Natural killer cell treated with Interleukin-12 subunit alpha and Interleukin-12 subunit beta and Interleukin-15 and Interleukin-18, amount 100 ng/mL, for 72 hours (primary cell): ENCODE measurements at regions not wholly inside any gene's neighbourhood (a gene's known extent, or its start where the extent isn't known, plus 50 kb on each side); places are given as distances from the start of the nearest gene placed in this dataset.

Experiments used
- ATAC-seq, 2 donors: fragments of 150-1000 bp; cut with Tn5 transposase in 1 of 2; sonication (Bioruptor Pico), chemical (Tn5 transposase) in 1 of 2; 2 replicates each; pipeline ENCODE4 v1.10.0; 2021
- DNase-seq: peaks from one replicate; pipeline ENCODE4 v3.0.0; 2022; ENCODE audit warnings: low spot score
- H3K27ac Mint-ChIP-seq, 2 donors: 1 replicate in 1 of 2; 2 replicates in 1 of 2; pipeline ENCODE4 v1.8.0; 2022; ENCODE audit warnings: mixed read lengths in 2 of 2, mild to moderate bottlenecking in 1 of 2, moderate library complexity in 1 of 2
- H3K27me3 Mint-ChIP-seq, 2 donors: 1 replicate in 1 of 2; 2 replicates in 1 of 2; pipeline ENCODE4 v1.8.0; 2022; ENCODE audit warnings: mixed read lengths in 2 of 2
- H3K36me3 Mint-ChIP-seq: one replicate; pipeline ENCODE4 v1.8.0; 2022; ENCODE audit warnings: mixed read lengths
- H3K4me1 Mint-ChIP-seq, 2 donors: 1 replicate in 1 of 2; 2 replicates in 1 of 2; pipeline ENCODE4 v1.8.0; 2022; ENCODE audit warnings: low read depth in 2 of 2, mixed read lengths in 2 of 2, mild to moderate bottlenecking in 1 of 2
- H3K4me3 Mint-ChIP-seq: one replicate; pipeline ENCODE4 v1.8.0; 2022; ENCODE audit warnings: mixed read lengths
- H3K9me3 Mint-ChIP-seq: 2 replicates; pipeline ENCODE4 v1.8.0; 2022; ENCODE audit warnings: mixed read lengths

GRCh38 chr1:106680776-106681344 lies 375.6 kb upstream of the PRMT6 start:
- H3K4me1 Mint-ChIP-seq = no peaks in the 10 kb centered on the region
- ATAC-seq (no peak), DNase-seq (no peak)
- no peaks in the 10 kb centered on the region for H3K36me3 Mint-ChIP-seq
- no peak overlapping the region for H3K4me3 Mint-ChIP-seq
- no peaks in the 10 kb centered on the region for H3K27me3 Mint-ChIP-seq
- no peak overlapping the region for H3K27ac Mint-ChIP-seq
- peaks cover 17% of the 10 kb centered on the region for H3K9me3 Mint-ChIP-seq

GRCh38 chr1:106681939-106682522 lies 374.4 kb upstream of the PRMT6 start:
- Mint-ChIP-seq H3K27me3 (no peaks in the 10 kb centered on the region), H3K4me1 (no peaks in the 10 kb centered on the region), H3K9me3 (peaks cover 17% of the 10 kb centered on the region), H3K27ac (no peak overlapping the region), H3K36me3 (no peaks in the 10 kb centered on the region), H3K4me3 (no peak overlapping the region)
- DNase-seq = no peak
- no peak for ATAC-seq

- H3K9me3 Mint-ChIP-seq = peaks cover 21% of the 10 kb centered on the region
Observed at GRCh38 chr1:106688446-106688845, 368.0 kb upstream of the PRMT6 start.

GRCh38 chr1:106698660-106699059 lies 357.8 kb upstream of the PRMT6 start:
- Mint-ChIP-seq H3K27me3 (no peaks in the 10 kb centered on the region), H3K4me3 (no peak overlapping the region), H3K36me3 (no peaks in the 10 kb centered on the region), H3K9me3 (peaks cover 25% of the 10 kb centered on the region), H3K27ac (no peak overlapping the region), H3K4me1 (no peaks in the 10 kb centered on the region)
- ATAC-seq (no peak), DNase-seq (no peak)

More at GRCh38 chr1:106688446-106688845, 368.0 kb upstream of the PRMT6 start:
- Mint-ChIP-seq H3K27me3 (no peaks in the 10 kb centered on the region), H3K4me3 (no peak overlapping the region), H3K36me3 (no peaks in the 10 kb centered on the region), H3K4me1 (no peaks in the 10 kb centered on the region), H3K27ac (no peak overlapping the region)
- no peak for DNase-seq
- no peak for ATAC-seq

GRCh38 chr1:106699433-106699832 lies 357.0 kb upstream of the PRMT6 start:
- no peak overlapping the region for H3K4me3 Mint-ChIP-seq
- H3K4me1 Mint-ChIP-seq = no peaks in the 10 kb centered on the region
- no peak for DNase-seq
- no peak overlapping the region for H3K27ac Mint-ChIP-seq
- ATAC-seq = no peak
- H3K27me3 Mint-ChIP-seq = no peaks in the 10 kb centered on the region
- no peaks in the 10 kb centered on the region for H3K36me3 Mint-ChIP-seq
- peaks cover 29% of the 10 kb centered on the region for H3K9me3 Mint-ChIP-seq

DNA sequence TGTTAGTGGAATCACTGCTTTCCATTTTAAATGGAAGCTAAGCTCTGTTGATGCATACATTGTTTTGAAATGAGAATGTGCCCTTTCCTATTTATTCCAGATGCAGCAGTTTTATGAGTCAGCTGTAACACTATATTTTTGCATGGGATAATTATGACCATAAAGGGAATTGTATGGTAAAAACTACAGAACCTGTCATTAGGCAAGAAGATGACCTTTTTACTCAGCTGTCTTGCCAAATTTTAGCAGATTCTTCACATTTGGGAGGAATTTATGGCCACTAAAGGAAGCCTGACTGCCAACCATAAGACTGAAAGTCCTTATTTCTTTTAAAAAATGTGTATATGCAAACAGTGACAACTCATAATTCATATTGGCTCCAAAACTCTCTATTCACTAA lies 356.3 kb upstream of the PRMT6 start:
- H3K27ac Mint-ChIP-seq = no peak overlapping the region
- H3K9me3 Mint-ChIP-seq = peaks cover 29% of the 10 kb centered on the region
- no peaks in the 10 kb centered on the region for H3K27me3 Mint-ChIP-seq
- no peaks in the 10 kb centered on the region for H3K4me1 Mint-ChIP-seq
- H3K4me3 Mint-ChIP-seq = no peak overlapping the region
- DNase-seq = no peak
- no peaks in the 10 kb centered on the region for H3K36me3 Mint-ChIP-seq
- ATAC-seq = no peak

DNA sequence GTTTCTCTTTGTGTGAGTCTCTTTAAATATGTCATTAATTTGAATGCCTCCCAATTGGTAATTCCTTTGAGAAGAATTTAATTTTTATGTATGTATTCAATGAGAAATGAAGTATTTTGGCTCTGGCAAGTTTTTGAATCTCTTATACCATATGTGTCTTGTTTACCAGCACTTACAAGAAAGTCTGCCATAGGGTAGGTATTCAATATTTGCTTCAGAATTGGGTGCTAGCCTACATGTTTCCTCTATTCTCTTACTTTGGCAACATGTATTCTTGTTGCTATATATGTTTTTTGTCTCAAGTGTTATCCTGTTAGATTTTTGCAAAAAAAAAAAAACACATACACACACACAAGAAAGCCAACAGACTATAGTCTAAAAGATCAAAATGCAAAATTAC lies 350.5 kb upstream of the PRMT6 start:
- Mint-ChIP-seq H3K4me1 (no peaks in the 10 kb centered on the region), H3K4me3 (no peak overlapping the region), H3K27me3 (no peaks in the 10 kb centered on the region)

DNA sequence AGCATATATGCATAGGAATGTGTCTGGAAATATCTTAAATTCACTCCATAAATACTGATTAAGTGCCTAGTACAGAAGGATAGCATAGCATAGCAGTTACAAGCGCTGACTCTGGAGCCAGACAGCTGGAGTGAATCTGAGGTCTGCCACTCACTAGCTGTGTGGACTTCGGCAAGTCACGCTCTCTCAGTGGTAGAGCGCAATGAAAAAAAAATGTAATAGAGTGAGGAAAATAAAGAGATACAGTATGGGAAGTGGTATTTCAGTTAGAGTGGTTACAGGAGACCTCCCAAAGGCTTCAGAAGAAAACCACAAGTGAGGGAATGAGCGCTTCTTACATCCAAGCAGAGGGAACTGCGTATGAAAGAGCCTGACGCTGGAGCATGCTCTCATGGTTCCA lies 338.9 kb upstream of the PRMT6 start:
- Mint-ChIP-seq H3K4me3 (no peak overlapping the region), H3K9me3 (peaks cover 13% of the 10 kb centered on the region), H3K4me1 (no peaks in the 10 kb centered on the region), H3K27ac (no peak overlapping the region), H3K36me3 (no peaks in the 10 kb centered on the region), H3K27me3 (no peaks in the 10 kb centered on the region)
- DNase-seq (no peak), ATAC-seq (no peak)

More for the DNA sequence above, 350.5 kb upstream of the PRMT6 start:
- peaks cover 31% of the 10 kb centered on the region for H3K9me3 Mint-ChIP-seq
- no peak for DNase-seq
- no peak overlapping the region for H3K27ac Mint-ChIP-seq
- ATAC-seq = no peak
- H3K36me3 Mint-ChIP-seq = peaks cover 4% of the 10 kb centered on the region

DNA sequence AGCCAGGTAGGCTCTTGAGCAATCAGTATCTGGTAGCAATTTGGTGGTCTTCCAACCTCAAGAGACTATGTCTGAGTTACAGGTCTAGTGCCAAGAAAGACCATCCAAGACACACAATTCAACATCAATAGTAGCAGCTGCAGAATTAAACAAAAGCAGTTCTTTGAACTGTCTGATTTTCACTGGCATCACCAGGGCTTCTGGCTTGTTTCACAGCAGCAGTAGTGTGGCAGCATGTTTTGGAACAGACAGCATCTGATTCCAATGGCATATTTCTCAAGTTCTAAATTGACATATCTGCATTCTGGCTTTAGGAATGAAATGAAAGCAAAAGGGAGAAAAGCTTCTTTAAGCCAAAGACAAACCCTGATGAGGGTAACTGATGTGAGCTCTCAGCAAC lies 334.7 kb upstream of the PRMT6 start:
- no peak overlapping the region for H3K27ac Mint-ChIP-seq
- DNase-seq = no peak
- no peaks in the 10 kb centered on the region for H3K36me3 Mint-ChIP-seq
- peaks cover 6% of the 10 kb centered on the region for H3K9me3 Mint-ChIP-seq
- ATAC-seq = no peak
- H3K4me3 Mint-ChIP-seq = no peak overlapping the region
- H3K27me3 Mint-ChIP-seq = no peaks in the 10 kb centered on the region
- H3K4me1 Mint-ChIP-seq = no peaks in the 10 kb centered on the region

DNA sequence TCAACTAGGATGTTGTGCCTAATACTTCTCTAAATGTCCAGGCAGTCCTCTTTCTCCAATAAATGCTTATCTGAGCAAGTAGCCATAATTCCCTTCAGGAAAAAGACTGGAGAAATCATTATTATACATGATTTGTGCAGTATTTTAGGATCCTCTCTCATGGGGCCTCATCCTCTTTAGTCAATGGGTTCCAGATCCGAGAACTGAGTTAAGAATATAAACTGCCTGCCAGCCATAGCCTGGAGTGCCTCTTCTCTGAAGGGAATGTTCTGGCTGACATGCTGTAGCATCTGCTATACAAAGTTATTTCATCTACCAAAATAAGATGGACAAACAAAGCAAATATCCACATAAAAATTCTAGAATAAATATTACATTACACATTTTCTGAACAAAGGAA lies 334.0 kb upstream of the PRMT6 start:
- no peak overlapping the region for H3K27ac Mint-ChIP-seq
- no peak overlapping the region for H3K4me3 Mint-ChIP-seq
- DNase-seq (no peak), ATAC-seq (no peak)
- H3K4me1 Mint-ChIP-seq = no peaks in the 10 kb centered on the region
- H3K9me3 Mint-ChIP-seq = peaks cover 6% of the 10 kb centered on the region
- H3K36me3 Mint-ChIP-seq = no peaks in the 10 kb centered on the region
- H3K27me3 Mint-ChIP-seq = no peaks in the 10 kb centered on the region

DNA sequence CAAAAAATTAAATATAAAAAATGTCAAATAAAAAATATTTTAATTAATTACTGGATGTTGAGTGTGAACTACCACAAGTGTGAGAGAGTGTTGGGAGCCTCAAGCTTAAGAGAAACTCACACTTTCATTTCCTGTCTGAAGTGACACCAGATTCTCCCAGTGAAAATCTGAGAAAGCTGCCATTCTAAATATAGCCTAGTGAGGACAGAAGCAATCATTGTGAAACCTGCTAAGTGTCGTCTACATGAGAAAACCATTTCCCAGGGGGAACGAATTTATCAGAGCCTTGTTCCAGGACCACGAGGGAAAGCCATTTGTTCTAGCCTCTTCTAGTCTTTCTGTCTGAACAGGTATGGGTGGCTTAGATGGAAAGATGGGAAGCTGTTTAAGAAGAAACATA lies 329.3 kb upstream of the PRMT6 start:
- Mint-ChIP-seq H3K4me3 (no peak overlapping the region), H3K27ac (no peak overlapping the region), H3K36me3 (no peaks in the 10 kb centered on the region), H3K4me1 (no peaks in the 10 kb centered on the region), H3K9me3 (peaks cover 10% of the 10 kb centered on the region), H3K27me3 (no peaks in the 10 kb centered on the region)
- ATAC-seq = no peak
- DNase-seq = no peak

- no peaks in the 10 kb centered on the region for H3K27me3 Mint-ChIP-seq
- H3K4me3 Mint-ChIP-seq = no peak overlapping the region
- H3K4me1 Mint-ChIP-seq = no peaks in the 10 kb centered on the region
- ATAC-seq (no peak), DNase-seq (no peak)
- peaks cover 5% of the 10 kb centered on the region for H3K36me3 Mint-ChIP-seq
- no peak overlapping the region for H3K27ac Mint-ChIP-seq
- H3K9me3 Mint-ChIP-seq = peaks cover 12% of the 10 kb centered on the region
Observed at GRCh38 chr1:106746448-106747085, 309.9 kb upstream of the PRMT6 start.

- no peak for ATAC-seq
Observed at GRCh38 chr1:106747232-106747631, 309.2 kb upstream of the PRMT6 start.

GRCh38 chr1:106747791-106748190 lies 308.7 kb upstream of the PRMT6 start:
- Mint-ChIP-seq H3K4me1 (no peaks in the 10 kb centered on the region), H3K27me3 (no peaks in the 10 kb centered on the region), H3K27ac (no peak overlapping the region), H3K9me3 (peaks cover 12% of the 10 kb centered on the region), H3K36me3 (peaks cover 5% of the 10 kb centered on the region), H3K4me3 (no peak overlapping the region)
- DNase-seq (no peak), ATAC-seq (no peak)

More at GRCh38 chr1:106747232-106747631, 309.2 kb upstream of the PRMT6 start:
- H3K27me3 Mint-ChIP-seq = no peaks in the 10 kb centered on the region
- no peaks in the 10 kb centered on the region for H3K4me1 Mint-ChIP-seq
- peaks cover 12% of the 10 kb centered on the region for H3K9me3 Mint-ChIP-seq
- H3K36me3 Mint-ChIP-seq = peaks cover 5% of the 10 kb centered on the region
- H3K4me3 Mint-ChIP-seq = no peak overlapping the region
- no peak overlapping the region for H3K27ac Mint-ChIP-seq
- no peak for DNase-seq
